Liver (tissue), 3 donors: ENCODE measurements at regions not wholly inside any gene's neighbourhood (a gene's known extent, or its start where the extent isn't known, plus 50 kb on each side); places are given as distances from the start of the nearest gene placed in this dataset.

Experiments used
- CTCF ChIP-seq: fragments of 150-350 bp; IDR thresholded peaks from 2 replicates; pipeline ENCODE4 v1.5.1; 2017; ENCODE audit warnings: improper control_type of control experiment, low read depth, low read length; ENCODE audit not compliant: missing input control
- EGR1 ChIP-seq, 2 donors: IDR thresholded peaks; 2 replicates each; pipeline ENCODE4 v1.6.1; 2016 to 2018; ENCODE audit warnings: antibody characterized with exemption in 2 of 2, low read depth in 2 of 2
- GABPA ChIP-seq, 2 donors: IDR thresholded peaks in 1 of 2; conservative IDR thresholded peaks in 1 of 2; 2 replicates each; pipeline ENCODE4 v1.6.1; 2016; ENCODE audit warnings: antibody characterized with exemption in 2 of 2, mild to moderate bottlenecking in 1 of 2, moderate library complexity in 1 of 2
- JUND ChIP-seq, 2 donors: IDR thresholded peaks; 2 replicates each; pipeline ENCODE4 v1.6.1; 2016; ENCODE audit warnings: antibody characterized with exemption in 2 of 2
- donor health status: healthy.
- donor health status: healthy.

GRCh38 chr13:31929031-31929770 is 102.4 kb upstream of the FRY start:
- TF ChIP-seq CTCF (no peak), EGR1 (IDR thresholded peaks at IDR 0.05; ENCODE audit: low read depth in 2 of 2) (no peak), JUND (IDR thresholded peaks at IDR 0.05) (peak in 1 of 2 donors; percentile 61), GABPA (IDR thresholded peaks at IDR 0.05 in 1 of 2, conservative IDR thresholded peaks at IDR 0.05 in 1 of 2) (no peak)
